Activated CD4-positive, alpha-beta memory T cell treated with anti-CD3 and anti-CD28 coated beads, Interleukin-2, amount 10 ng/mL, durations not matched to agents 7 days and 5 days (primary cell): ENCODE measurements at regions not wholly inside any gene's neighbourhood (a gene's known extent, or its start where the extent isn't known, plus 50 kb on each side); places are given as distances from the start of the nearest gene placed in this dataset.

Experiments
- CTCF ChIA-PET: fragments of 350-600 bp; sonication (Branson Sonifier 250); formaldehyde crosslinking; loops from one replicate; lab custom pipeline; 2021; ENCODE audit warnings: antibody characterized with exemption, inconsistent platforms; lab: Charles Lee
- POLR2A ChIA-PET: fragments of 350-600 bp; sonication (Branson Sonifier 250); formaldehyde crosslinking; loops from one replicate; lab custom pipeline; 2021; ENCODE audit warnings: antibody characterized with exemption; lab: Charles Lee
- DNase-seq: peaks from one replicate; pipeline ENCODE4 v3.0.0-alpha.2; 2020
- H3K27ac Mint-ChIP-seq: one replicate; pipeline ENCODE4 v1.8.0; 2021; ENCODE audit warnings: mild to moderate bottlenecking, mixed read lengths
- H3K27me3 Mint-ChIP-seq: one replicate; pipeline ENCODE4 v1.8.0; 2021; ENCODE audit warnings: mixed read lengths
- H3K36me3 Mint-ChIP-seq: one replicate; pipeline ENCODE4 v1.8.0; 2021; ENCODE audit warnings: low read depth, mixed read lengths
- H3K4me1 Mint-ChIP-seq: one replicate; pipeline ENCODE4 v1.8.0; 2021; ENCODE audit warnings: mixed read lengths
- H3K4me3 Mint-ChIP-seq: one replicate; pipeline ENCODE4 v1.8.0; 2021; ENCODE audit warnings: mild to moderate bottlenecking, mixed read lengths
- H3K9me3 Mint-ChIP-seq: one replicate; pipeline ENCODE4 v1.8.0; 2021; ENCODE audit warnings: mixed read lengths

DNA sequence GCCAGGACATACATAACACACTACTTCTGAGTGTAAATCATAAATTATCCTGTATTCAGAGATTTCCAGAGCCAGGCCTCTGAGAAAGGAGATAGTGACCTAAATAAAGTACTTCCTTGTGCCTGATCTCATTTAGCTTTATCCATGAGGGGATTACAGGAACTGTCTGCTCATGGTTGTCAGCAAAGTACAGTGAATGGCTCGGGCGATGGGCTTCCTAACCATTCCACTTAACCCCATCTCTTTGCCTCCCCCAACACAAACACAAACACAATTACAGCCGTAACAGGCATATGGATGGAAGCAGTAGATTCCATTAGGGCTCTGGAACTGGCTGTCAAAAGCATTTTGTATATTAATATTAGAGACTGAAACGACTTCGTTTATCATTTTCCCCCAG is 206.7 kb upstream of the CPNE8 start:
- H3K27ac Mint-ChIP-seq = no peak overlapping the region
- ChIA-PET POLR2A (no interaction called here), CTCF (no interaction called here)
- H3K36me3 Mint-ChIP-seq = no peaks in the 10 kb centered on the region
- no peak overlapping the region for H3K4me3 Mint-ChIP-seq
- no peaks in the 10 kb centered on the region for H3K4me1 Mint-ChIP-seq
- no peaks in the 10 kb centered on the region for H3K9me3 Mint-ChIP-seq
- DNase-seq = no peak
- no peaks in the 10 kb centered on the region for H3K27me3 Mint-ChIP-seq

DNA sequence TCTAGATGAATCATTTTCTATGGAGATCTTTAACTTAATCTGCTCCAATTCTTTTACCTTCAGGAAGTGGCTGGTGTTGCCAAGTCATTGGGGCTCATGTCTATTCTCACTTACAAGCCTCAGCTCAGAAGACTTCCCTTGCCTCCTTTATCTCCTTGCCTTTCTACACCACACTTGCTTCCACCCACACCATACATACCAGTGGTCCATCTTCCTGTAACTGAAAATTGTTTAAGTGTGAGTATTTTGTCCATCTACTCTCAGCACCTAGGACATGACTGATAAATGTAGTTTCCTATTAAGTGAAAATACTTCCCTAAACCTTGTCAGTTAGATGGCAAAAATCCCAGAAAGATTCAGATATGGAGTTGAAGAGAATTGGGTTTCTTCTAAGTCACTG is 199.7 kb upstream of the CPNE8 start:
- H3K36me3 Mint-ChIP-seq = no peaks in the 10 kb centered on the region

DNA sequence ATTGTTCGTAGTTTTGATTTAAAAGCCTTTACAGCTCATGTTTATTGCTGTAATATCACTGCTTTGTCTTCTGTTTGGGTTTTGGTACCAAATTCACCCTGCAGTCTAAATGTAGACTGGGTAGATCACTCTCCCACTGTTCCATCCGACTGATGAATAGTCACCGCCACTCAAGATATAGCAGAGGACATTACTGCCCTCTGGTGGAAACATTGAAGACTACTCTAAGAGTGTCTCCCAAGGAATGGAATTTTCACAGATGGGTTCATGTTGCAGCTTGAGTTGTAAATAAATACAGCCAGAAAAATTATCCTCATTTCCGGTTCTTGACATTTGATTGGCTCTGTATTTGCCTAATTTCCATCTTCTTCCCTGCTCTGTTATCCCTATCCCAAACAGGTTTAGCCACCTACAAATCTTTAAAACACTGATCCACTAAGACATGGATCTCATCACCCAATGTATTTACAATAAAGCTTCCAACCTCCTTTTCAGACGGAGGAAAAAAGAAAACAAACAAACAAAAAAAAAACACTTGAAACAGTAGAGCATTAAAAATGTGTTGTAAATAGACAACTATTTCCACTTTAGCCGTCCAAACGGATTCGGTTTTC is 198.3 kb upstream of the CPNE8 start:
- CTCF ChIA-PET = interaction anchor here (0.5 to 1.8 kb wide), 6 partner anchors 183 to 776 kb away, joined by 3 to 12 read pairs (median 4); partner anchors contain the start of gene CPNE8
- POLR2A ChIA-PET = no interaction called here
- H3K4me1 Mint-ChIP-seq = no peaks in the 10 kb centered on the region
- H3K9me3 Mint-ChIP-seq = no peaks in the 10 kb centered on the region
- H3K27ac Mint-ChIP-seq = no peak overlapping the region
- no peaks in the 10 kb centered on the region for H3K36me3 Mint-ChIP-seq
- DNase-seq = no peak
- H3K27me3 Mint-ChIP-seq = no peaks in the 10 kb centered on the region
- H3K4me3 Mint-ChIP-seq = no peak overlapping the region

More for the DNA sequence above, 199.7 kb upstream of the CPNE8 start:
- Mint-ChIP-seq H3K4me1 (no peaks in the 10 kb centered on the region), H3K27me3 (no peaks in the 10 kb centered on the region), H3K27ac (no peak overlapping the region), H3K9me3 (no peaks in the 10 kb centered on the region), H3K4me3 (no peak overlapping the region)
- POLR2A ChIA-PET = no interaction called here
- DNase-seq = no peak
- CTCF ChIA-PET = interaction anchor here (1.8 kb wide), 1 partner anchor 778 kb away, joined by 6 read pairs; no protein-coding TSS in a partner anchor

DNA sequence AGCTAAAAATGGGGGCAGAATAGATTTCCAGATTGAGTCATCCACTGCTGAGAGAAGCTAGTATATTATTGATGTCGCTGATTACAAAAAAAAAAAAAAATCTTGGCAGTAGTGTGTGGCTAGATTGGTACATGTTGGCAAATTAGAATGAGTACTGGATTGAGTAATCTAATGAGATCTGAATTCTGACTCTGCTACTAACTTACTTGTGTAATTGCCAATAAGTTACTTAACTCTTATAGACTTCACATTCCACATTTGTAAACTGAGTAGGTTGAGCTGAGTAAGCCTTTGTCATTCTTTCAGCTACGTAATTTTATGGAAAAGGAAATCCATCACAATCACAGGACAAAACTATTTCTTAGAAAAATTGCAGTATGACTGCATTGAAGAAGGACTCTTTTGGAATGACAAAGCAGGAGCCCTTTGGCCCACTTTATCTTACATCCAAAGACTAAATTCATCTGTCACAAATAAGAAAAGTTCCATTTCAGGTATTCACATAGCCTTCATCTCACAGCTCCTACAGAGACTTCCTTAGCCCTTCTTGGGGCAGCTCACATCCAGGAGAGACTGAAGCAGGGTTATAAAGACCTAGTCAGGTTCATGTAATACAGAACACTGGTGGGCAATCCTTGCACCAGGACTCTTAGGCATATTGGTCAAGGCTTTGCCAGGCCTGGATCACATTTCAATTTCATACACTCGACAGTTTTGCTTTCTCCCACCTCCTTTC is 197.3 kb upstream of the CPNE8 start:
- H3K36me3 Mint-ChIP-seq = no peaks in the 10 kb centered on the region
- no peaks in the 10 kb centered on the region for H3K27me3 Mint-ChIP-seq
- H3K27ac Mint-ChIP-seq = no peak overlapping the region
- no peak for DNase-seq
- no peaks in the 10 kb centered on the region for H3K4me1 Mint-ChIP-seq
- ChIA-PET CTCF (interaction anchor here (0.6 to 1.9 kb wide), 5 partner anchors 174 to 384 kb away, joined by 4 to 9 read pairs (median 4); partner anchors contain the start of gene CPNE8), POLR2A (no interaction called here)
- H3K9me3 Mint-ChIP-seq = no peaks in the 10 kb centered on the region
- H3K4me3 Mint-ChIP-seq = no peak overlapping the region

DNA sequence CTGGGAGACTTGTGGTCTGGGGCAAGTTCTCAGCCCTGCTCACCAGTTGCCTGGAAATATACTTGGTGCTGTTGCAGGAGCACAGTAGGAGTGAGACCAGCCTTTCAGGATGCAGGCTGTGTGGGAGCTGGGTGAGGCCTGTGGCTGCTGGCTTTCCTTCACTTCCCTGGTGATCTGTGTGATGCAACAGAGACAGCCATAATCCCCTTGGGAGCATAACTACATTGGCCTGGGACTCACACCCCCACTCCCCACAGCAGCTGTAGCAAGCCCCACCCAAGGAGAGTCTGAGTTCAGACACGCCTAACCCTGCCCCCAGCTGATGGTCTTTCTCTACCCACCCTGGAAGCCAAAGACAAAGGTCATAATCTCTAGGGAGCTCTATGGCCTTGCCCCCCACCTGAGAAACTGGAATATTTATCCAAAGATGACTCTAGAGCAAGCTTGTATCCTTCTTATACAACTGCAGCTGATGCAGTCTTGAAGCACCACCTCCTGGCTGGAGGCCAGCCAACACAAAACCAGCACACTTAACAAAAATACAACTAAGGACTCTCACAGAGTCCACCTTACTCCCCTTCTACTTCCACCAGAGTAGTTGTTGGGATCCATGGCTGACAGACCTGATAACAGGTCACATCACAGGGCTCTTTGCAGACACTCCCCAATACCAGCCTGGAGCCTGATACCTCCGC is 190.4 kb upstream of the CPNE8 start:
- Mint-ChIP-seq H3K27me3 (no peaks in the 10 kb centered on the region), H3K4me3 (no peak overlapping the region), H3K9me3 (no peaks in the 10 kb centered on the region), H3K36me3 (no peaks in the 10 kb centered on the region), H3K27ac (no peak overlapping the region), H3K4me1 (no peaks in the 10 kb centered on the region)
- POLR2A ChIA-PET = no interaction called here
- CTCF ChIA-PET = no interaction called here
- DNase-seq = no peak

DNA sequence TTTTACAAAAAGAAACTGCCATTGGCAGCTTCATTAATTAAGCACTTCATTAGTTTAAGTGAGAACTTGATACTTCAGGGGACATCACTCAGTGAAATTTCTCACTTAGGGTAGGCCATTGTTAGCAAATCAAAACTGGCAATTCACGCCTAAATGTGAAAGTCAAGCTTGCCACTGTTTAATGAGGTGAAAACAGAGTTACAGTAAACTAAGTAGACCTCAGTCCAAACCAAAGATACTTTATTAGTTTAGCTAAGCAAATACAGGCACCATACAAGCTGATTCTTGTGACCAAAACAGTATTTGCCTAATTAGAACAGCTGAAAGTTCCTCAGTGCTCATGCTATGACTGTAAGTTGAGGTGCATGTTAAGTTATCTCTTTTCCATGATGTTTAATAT is 176.5 kb upstream of the CPNE8 start:
- no peak for DNase-seq
- no peaks in the 10 kb centered on the region for H3K4me1 Mint-ChIP-seq

DNA sequence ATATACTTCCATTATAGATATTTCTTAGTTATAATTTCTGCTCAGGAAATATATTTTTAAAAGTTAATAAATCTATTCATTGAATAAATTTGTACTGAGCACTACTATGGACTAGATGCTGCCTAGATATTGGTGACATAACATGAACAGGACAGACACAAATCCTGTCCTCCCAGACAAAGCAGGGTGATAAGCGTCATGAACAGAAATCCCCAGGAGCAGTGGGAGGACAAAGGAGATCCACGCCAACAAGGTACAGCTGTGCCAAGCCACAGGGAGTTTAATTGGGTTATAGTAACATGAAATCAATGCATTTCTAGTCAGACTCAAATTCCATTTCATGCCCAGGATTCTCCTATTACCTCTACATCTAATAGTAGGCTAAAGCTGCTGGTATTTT is 171.8 kb upstream of the CPNE8 start:
- POLR2A ChIA-PET = no interaction called here
- Mint-ChIP-seq H3K36me3 (no peaks in the 10 kb centered on the region), H3K27me3 (no peaks in the 10 kb centered on the region), H3K4me3 (no peak overlapping the region), H3K27ac (no peak overlapping the region), H3K4me1 (no peaks in the 10 kb centered on the region), H3K9me3 (no peaks in the 10 kb centered on the region)
- no peak for DNase-seq
- CTCF ChIA-PET = no interaction called here

More for the DNA sequence above, 176.5 kb upstream of the CPNE8 start:
- H3K36me3 Mint-ChIP-seq = no peaks in the 10 kb centered on the region
- ChIA-PET CTCF (interaction anchor here (0.5 kb wide), 1 partner anchor 646 kb away, joined by 5 read pairs; no protein-coding TSS in a partner anchor), POLR2A (no interaction called here)
- no peak overlapping the region for H3K4me3 Mint-ChIP-seq
- H3K27me3 Mint-ChIP-seq = peaks cover 2% of the 10 kb centered on the region
- no peaks in the 10 kb centered on the region for H3K9me3 Mint-ChIP-seq
- H3K27ac Mint-ChIP-seq = no peak overlapping the region

DNA sequence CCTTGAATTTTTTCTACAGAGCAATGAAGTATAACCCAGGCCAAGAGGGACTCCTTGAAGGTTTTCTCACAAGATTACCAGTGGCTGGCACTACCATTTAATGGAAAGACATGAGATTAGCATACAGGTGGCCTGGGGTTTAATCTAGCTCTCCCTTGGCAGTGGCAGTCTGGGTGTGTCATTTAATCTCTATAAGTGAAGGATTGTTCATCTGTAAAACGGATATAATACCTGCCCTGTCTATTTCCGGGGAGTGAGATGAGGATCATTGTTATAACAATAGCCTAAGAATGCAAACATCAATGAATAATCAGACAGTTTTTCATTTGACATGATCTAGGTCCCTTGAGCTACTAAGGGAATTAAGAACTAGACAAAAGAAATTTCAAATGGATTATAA is 168.7 kb upstream of the CPNE8 start:
- no peaks in the 10 kb centered on the region for H3K36me3 Mint-ChIP-seq

DNA sequence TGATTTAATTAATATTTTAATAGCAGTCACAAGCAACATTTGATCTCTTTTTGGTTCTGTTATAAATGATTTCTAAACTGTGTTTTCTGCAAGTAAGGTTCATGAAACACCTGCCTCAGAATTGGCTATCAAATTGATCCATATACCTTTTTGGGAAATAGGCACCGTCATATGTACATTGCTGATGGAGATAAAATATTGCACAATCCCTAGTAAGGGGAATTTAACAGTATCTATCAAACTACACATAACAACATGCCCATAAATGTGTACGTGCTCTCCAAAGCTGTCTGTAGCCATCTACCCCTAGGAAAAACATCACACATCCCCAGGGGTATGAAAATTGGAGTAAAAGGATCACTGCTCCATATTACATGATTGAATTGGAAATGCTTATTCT is 167.3 kb upstream of the CPNE8 start:
- no peak overlapping the region for H3K4me3 Mint-ChIP-seq
- ChIA-PET CTCF (no interaction called here), POLR2A (no interaction called here)
- no peaks in the 10 kb centered on the region for H3K27me3 Mint-ChIP-seq
- H3K4me1 Mint-ChIP-seq = no peaks in the 10 kb centered on the region
- no peak overlapping the region for H3K27ac Mint-ChIP-seq
- no peak for DNase-seq
- H3K36me3 Mint-ChIP-seq = no peaks in the 10 kb centered on the region
- peaks cover 3% of the 10 kb centered on the region for H3K9me3 Mint-ChIP-seq

More for the DNA sequence above, 168.7 kb upstream of the CPNE8 start:
- H3K4me1 Mint-ChIP-seq = no peaks in the 10 kb centered on the region
- no peaks in the 10 kb centered on the region for H3K27me3 Mint-ChIP-seq
- no peak overlapping the region for H3K27ac Mint-ChIP-seq
- H3K9me3 Mint-ChIP-seq = peaks cover 3% of the 10 kb centered on the region
- no peak for DNase-seq
- ChIA-PET CTCF (no interaction called here), POLR2A (no interaction called here)
- H3K4me3 Mint-ChIP-seq = no peak overlapping the region

DNA sequence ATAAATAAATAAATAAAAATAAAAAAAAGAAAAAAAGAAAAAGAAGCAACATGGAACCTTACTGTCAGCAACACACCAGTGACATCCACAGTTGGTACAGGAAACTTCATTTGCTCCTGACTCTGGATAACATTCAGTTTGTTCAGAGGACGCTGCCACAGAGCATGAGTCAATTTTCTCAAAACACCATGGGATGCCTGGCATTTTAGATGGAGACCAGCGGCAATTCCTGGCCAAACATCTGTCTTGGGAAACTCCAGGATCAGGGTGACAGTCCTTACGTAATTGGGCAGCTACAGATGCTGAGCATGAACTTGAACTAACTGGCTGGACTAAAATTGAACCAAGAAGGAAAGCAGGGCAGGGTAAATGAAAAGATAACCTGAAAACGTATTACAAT is 166.2 kb upstream of the CPNE8 start:
- H3K4me1 Mint-ChIP-seq = no peaks in the 10 kb centered on the region
- H3K36me3 Mint-ChIP-seq = no peaks in the 10 kb centered on the region
- H3K9me3 Mint-ChIP-seq = peaks cover 3% of the 10 kb centered on the region
- no peaks in the 10 kb centered on the region for H3K27me3 Mint-ChIP-seq
- no peak overlapping the region for H3K4me3 Mint-ChIP-seq
- DNase-seq = no peak
- CTCF ChIA-PET = no interaction called here
- no peak overlapping the region for H3K27ac Mint-ChIP-seq
- POLR2A ChIA-PET = no interaction called here

DNA sequence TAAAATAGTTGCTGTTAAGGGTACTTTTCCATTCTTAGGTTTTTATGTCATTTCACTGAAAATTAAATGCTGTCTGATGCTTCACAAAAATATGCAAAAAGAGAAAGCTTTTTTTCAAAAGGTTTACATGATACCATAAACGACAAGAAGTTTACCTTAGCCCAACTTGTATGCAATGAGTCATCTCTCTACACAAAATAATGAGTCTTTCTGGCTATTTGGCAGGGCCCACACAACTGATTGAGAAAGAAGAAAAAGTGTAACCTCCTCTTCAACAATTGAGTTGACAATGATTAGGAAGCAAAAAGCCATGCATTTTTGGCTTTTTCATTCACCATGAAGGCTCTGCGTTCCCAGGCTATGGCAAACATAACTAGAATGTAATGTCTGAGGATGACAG is 165.4 kb upstream of the CPNE8 start:
- ChIA-PET POLR2A (no interaction called here), CTCF (no interaction called here)
- H3K36me3 Mint-ChIP-seq = no peaks in the 10 kb centered on the region
- peaks cover 3% of the 10 kb centered on the region for H3K9me3 Mint-ChIP-seq
- H3K27ac Mint-ChIP-seq = no peak overlapping the region
- H3K4me1 Mint-ChIP-seq = no peaks in the 10 kb centered on the region
- H3K27me3 Mint-ChIP-seq = no peaks in the 10 kb centered on the region
- DNase-seq = no peak
- H3K4me3 Mint-ChIP-seq = no peak overlapping the region

DNA sequence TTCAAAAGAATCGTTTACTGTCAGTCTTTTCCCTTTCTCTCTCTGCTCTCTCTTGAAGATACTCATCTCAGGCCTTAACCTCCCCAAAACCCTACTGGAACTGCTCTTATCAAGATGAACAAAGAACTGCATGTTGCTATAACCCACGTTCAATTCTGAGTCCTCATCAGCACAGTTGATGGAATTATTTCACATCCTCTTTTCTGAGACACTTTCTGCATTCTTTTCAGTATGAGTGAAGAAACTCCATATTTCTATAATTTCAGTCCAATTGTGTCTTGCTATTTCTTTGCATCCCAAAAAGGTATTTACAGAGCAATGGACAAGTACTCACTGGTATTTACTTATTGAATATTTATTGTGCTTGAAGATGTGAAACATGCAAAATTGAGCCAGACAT is 160.1 kb upstream of the CPNE8 start:
- H3K27me3 Mint-ChIP-seq = no peaks in the 10 kb centered on the region
- no peaks in the 10 kb centered on the region for H3K36me3 Mint-ChIP-seq
- H3K27ac Mint-ChIP-seq = no peak overlapping the region
- POLR2A ChIA-PET = no interaction called here
- H3K4me1 Mint-ChIP-seq = no peaks in the 10 kb centered on the region
- H3K9me3 Mint-ChIP-seq = peaks cover 3% of the 10 kb centered on the region
- CTCF ChIA-PET = no interaction called here
- no peak overlapping the region for H3K4me3 Mint-ChIP-seq
- DNase-seq = no peak

DNA sequence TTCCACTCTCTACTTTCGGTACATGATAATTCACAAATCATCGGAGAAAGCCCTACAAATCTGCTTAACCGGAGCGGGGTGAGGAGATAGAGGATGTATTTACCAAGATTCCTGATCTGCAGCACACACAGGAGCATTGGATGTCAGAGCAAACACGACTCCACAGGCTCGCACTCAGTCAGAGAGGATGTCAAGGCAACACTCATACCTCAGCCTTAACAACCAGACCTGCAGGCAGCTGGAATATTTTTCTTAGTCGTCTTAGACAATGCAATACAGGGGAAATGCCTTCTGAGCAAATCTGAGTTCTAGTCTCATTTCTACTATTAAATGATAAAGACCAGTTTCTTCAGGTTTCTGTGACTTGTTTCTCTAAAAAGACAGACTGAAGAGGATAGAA is 159.3 kb upstream of the CPNE8 start:
- Mint-ChIP-seq H3K27ac (no peak overlapping the region), H3K27me3 (no peaks in the 10 kb centered on the region), H3K4me3 (no peak overlapping the region), H3K4me1 (no peaks in the 10 kb centered on the region), H3K36me3 (no peaks in the 10 kb centered on the region), H3K9me3 (peaks cover 3% of the 10 kb centered on the region)
- ChIA-PET CTCF (no interaction called here), POLR2A (no interaction called here)
- DNase-seq = no peak
